Stimulated activated naive CD8-positive, alpha-beta T cell treated with anti-CD3 and anti-CD28 coated beads, Interleukin-15, Interleukin-2, amounts not matched to agents 100 ng/mL and 50 ng/mL, for 24 hours (primary cell): ENCODE measurements at regions not wholly inside any gene's neighbourhood (a gene's known extent, or its start where the extent isn't known, plus 50 kb on each side); places are given as distances from the start of the nearest gene placed in this dataset.

Experiments
- H3K27ac Mint-ChIP-seq: one replicate; pipeline ENCODE4 v1.8.0; 2021; ENCODE audit warnings: mild to moderate bottlenecking, mixed read lengths
- H3K27me3 Mint-ChIP-seq: one replicate; pipeline ENCODE4 v1.8.0; 2021; ENCODE audit warnings: mixed read lengths
- H3K36me3 Mint-ChIP-seq: one replicate; pipeline ENCODE4 v1.8.0; 2021; ENCODE audit warnings: low read depth, mixed read lengths
- H3K4me1 Mint-ChIP-seq: one replicate; pipeline ENCODE4 v1.8.0; 2021; ENCODE audit warnings: low read depth, mixed read lengths
- H3K4me3 Mint-ChIP-seq: one replicate; pipeline ENCODE4 v1.8.0; 2021; ENCODE audit warnings: mild to moderate bottlenecking, mixed read lengths
- H3K9me3 Mint-ChIP-seq: one replicate; pipeline ENCODE4 v1.8.0; 2021; ENCODE audit warnings: mixed read lengths

DNA sequence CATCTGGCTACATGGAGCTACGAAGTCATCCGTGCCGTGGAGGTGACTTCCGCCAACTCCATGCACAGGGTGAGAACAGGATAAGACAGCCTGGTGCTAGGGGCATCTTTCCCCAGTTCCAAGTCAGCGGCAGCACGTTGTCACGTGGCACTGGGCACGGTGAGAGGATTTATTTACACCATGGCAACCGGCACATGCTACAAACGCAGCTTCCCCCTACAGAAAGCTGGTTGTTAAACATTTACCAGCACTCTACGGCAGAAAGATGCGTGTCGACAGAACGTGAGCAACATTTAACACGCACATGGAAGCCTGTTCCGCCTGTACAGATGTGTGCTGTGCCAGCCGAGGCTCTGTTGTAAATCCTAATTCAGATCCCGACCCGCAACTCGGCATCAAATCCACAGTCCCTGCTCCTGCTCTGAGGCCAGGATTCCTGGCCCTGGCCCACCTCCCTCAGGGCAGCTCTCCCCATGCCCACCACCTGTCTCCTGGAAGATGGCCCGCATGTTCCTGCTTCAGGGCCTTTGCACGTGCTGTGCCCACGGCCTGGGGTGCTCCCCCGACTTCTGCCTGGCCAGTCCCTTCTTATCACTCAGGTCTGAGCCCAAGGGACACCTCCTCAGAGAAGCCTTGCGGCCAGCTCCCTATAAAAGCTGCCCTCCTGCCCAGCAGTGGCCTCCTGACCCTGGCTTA, 114.1 kb downstream of the RFLNA start:
- H3K27ac Mint-ChIP-seq, result no peak overlapping the region
- H3K9me3 Mint-ChIP-seq, result no peaks in the 10 kb centered on the region
- no peaks in the 10 kb centered on the region for H3K4me1 Mint-ChIP-seq
- H3K4me3 Mint-ChIP-seq, result no peak overlapping the region
- H3K27me3 Mint-ChIP-seq, result no peaks in the 10 kb centered on the region
- peaks cover 11% of the 10 kb centered on the region for H3K36me3 Mint-ChIP-seq

DNA sequence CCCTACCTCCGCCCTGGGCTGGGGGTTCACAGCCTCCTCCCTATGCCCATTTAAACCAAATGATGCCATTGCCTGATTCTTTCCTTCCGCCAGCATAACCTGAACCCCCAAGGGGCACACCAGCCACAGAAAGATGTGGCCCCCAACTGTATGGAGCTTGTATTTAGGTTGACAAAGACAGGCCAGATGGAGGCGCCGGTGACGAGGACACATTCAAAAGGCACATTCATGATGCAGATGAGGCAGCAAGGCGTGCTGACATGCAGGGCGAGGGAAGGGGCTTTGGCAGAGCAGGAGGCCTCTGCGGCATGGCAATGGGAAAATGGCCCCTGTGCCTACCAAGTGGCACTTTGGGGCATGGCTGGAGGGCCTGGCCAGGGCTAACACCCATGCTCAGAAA, 112.2 kb downstream of the RFLNA start:
- H3K27me3 Mint-ChIP-seq, result no peaks in the 10 kb centered on the region
- H3K27ac Mint-ChIP-seq, result no peak overlapping the region
- peaks cover 11% of the 10 kb centered on the region for H3K36me3 Mint-ChIP-seq
- no peak overlapping the region for H3K4me3 Mint-ChIP-seq
- H3K9me3 Mint-ChIP-seq, result no peaks in the 10 kb centered on the region
- H3K4me1 Mint-ChIP-seq, result no peaks in the 10 kb centered on the region

GRCh38 chr12:124406043-124406442, 111.2 kb downstream of the RFLNA start:
- Mint-ChIP-seq H3K27me3 (no peaks in the 10 kb centered on the region), H3K4me3 (no peak overlapping the region), H3K27ac (no peak overlapping the region), H3K36me3 (peaks cover 10% of the 10 kb centered on the region), H3K9me3 (no peaks in the 10 kb centered on the region), H3K4me1 (no peaks in the 10 kb centered on the region)

DNA sequence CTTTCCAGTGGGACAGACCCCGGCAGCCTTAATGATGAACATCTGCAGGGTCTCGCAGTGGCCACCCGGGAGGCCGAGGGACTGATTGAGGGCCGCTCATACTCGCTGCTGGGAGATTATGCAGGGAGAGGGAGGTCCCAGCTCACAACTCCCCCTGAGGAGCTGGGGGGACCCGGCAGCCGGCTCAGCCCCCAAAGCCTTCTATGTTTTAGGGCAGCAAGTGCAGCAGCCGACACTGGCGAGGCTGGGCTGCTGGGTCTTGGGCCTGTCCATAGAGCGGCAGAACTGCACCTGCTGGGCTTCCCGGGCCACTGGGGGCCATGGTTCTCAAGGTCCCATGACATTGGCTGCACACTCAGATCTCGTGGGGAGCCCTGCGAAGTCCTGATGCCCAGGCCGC, 110.7 kb downstream of the RFLNA start:
- H3K4me1 Mint-ChIP-seq, result no peaks in the 10 kb centered on the region
- no peaks in the 10 kb centered on the region for H3K27me3 Mint-ChIP-seq

DNA sequence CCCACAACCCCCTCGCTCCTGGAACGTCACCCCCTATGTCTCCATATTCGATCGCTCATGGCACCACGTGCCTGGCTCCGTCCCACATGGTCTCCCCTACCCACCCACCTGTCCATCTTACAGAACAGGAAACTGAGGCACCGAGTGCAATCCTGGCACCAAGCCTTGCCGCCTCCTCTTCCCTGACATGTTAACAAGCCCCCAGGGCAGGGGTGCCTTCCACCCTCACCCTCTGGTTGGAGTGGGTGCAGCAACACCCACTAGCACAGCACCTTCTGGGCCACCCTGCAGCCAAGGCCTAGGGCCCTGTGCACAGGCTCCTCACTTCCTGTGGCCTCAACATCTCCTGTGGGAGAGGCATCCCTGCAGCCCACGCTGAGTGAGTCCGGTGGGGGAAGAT, 110.3 kb downstream of the RFLNA start:
- Mint-ChIP-seq H3K4me1 (no peaks in the 10 kb centered on the region), H3K9me3 (no peaks in the 10 kb centered on the region), H3K27ac (no peak overlapping the region), H3K36me3 (peaks cover 13% of the 10 kb centered on the region), H3K4me3 (no peak overlapping the region), H3K27me3 (no peaks in the 10 kb centered on the region)

More for the DNA sequence above, 110.7 kb downstream of the RFLNA start:
- H3K4me3 Mint-ChIP-seq, result no peak overlapping the region
- H3K27ac Mint-ChIP-seq, result no peak overlapping the region
- H3K36me3 Mint-ChIP-seq, result peaks cover 9% of the 10 kb centered on the region
- no peaks in the 10 kb centered on the region for H3K9me3 Mint-ChIP-seq

GRCh38 chr12:124404162-124404784, 109.4 kb downstream of the RFLNA start:
- Mint-ChIP-seq H3K9me3 (no peaks in the 10 kb centered on the region), H3K4me1 (no peaks in the 10 kb centered on the region), H3K4me3 (no peak overlapping the region), H3K27ac (no peak overlapping the region), H3K36me3 (peaks cover 16% of the 10 kb centered on the region), H3K27me3 (no peaks in the 10 kb centered on the region)

GRCh38 chr12:124403273-124403672, 108.4 kb downstream of the RFLNA start:
- Mint-ChIP-seq H3K9me3 (no peaks in the 10 kb centered on the region), H3K27me3 (no peaks in the 10 kb centered on the region), H3K4me1 (no peaks in the 10 kb centered on the region), H3K4me3 (no peak overlapping the region), H3K36me3 (peaks cover 16% of the 10 kb centered on the region), H3K27ac (no peak overlapping the region)

DNA sequence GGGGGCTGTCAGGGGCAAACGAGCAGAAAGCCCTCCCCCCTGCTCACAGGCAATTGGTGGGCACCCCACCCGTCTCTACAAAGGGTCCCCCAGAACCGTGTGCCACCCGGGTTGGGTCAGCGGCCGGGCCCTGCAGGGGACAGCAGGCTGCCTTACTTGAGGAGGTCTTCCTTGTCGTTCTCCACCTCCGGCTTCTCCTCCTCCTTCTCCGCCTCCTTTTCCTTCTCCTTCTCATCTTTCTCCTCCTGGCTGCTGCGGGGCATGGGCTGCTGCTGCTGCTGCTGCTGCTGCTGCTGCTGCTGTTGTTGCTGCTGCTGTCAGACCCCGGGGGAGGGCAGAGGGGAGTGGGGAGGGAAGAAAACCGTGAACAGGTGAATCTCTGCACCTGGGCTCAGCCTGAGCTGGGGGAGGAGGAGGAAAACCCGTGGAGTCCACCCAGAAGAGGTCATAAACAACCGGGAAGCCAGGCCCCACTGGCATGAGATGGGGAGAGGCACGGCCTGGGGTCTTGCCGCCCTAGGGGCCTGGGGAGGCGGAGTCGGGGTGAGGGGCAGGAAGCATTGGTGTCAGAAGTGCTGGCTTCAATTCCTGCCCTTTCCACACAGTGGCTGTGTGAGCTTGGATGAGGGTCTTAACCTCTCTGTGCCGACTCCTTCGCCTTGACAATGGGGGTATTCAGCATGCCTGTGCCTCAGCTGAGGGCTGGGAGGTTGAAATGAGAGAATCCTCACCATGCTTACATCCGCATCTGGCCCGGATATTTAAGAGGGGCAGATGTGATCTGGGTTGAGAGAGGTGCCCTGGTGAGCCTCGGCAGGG, 107.6 kb downstream of the RFLNA start:
- H3K4me1 Mint-ChIP-seq, result no peaks in the 10 kb centered on the region
- peaks cover 16% of the 10 kb centered on the region for H3K36me3 Mint-ChIP-seq
- H3K27me3 Mint-ChIP-seq, result no peaks in the 10 kb centered on the region
- no peak overlapping the region for H3K4me3 Mint-ChIP-seq
- H3K27ac Mint-ChIP-seq, result no peak overlapping the region
- no peaks in the 10 kb centered on the region for H3K9me3 Mint-ChIP-seq

GRCh38 chr12:124401704-124402221, 106.9 kb downstream of the RFLNA start:
- Mint-ChIP-seq H3K4me3 (no peak overlapping the region), H3K27me3 (no peaks in the 10 kb centered on the region), H3K9me3 (no peaks in the 10 kb centered on the region), H3K36me3 (peaks cover 11% of the 10 kb centered on the region), H3K4me1 (no peaks in the 10 kb centered on the region), H3K27ac (no peak overlapping the region)

DNA sequence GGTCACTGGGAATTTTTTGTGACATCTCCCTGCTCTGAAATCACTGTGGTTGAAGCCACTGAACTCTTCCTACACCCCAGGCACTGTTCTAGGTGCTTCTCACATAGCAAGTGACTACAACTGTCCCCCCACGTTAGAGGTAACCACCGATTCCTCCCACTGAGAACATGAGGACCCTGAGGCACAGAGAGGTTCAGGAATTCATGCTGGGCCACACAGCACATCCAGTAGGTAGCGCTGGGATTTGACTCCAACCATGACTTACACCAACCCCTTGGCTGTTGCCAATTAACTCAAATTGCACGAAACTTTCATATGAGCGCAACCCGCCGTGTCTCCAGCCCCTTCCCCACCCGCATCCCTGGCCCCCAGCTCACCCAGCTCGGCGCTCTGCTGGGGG, 105.2 kb downstream of the RFLNA start:
- no peaks in the 10 kb centered on the region for H3K4me1 Mint-ChIP-seq
- no peak overlapping the region for H3K27ac Mint-ChIP-seq
- H3K9me3 Mint-ChIP-seq, result no peaks in the 10 kb centered on the region
- H3K27me3 Mint-ChIP-seq, result no peaks in the 10 kb centered on the region
- no peak overlapping the region for H3K4me3 Mint-ChIP-seq
- H3K36me3 Mint-ChIP-seq, result peaks cover 15% of the 10 kb centered on the region

DNA sequence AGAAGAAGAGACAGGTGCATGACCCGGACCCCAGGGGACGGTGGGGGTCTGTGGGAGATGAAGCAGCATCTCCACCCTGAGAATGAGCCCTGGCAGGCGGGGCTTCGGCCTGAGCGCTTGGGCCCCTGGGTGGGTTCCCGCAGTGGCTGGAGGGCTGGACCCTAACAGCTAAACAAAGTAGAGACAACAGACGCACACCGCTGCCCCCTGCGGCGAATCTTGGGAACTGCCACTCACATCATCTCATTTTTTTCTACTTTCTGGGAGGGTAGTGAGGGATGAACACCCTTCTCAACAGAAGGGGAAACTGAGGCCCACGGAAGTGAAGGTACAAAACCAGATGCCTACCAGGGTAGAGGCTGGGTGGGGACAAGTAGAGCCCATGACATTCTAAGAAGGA, 104.7 kb downstream of the RFLNA start:
- no peak overlapping the region for H3K27ac Mint-ChIP-seq
- no peak overlapping the region for H3K4me3 Mint-ChIP-seq
- H3K27me3 Mint-ChIP-seq, result no peaks in the 10 kb centered on the region
- H3K9me3 Mint-ChIP-seq, result no peaks in the 10 kb centered on the region
- H3K4me1 Mint-ChIP-seq, result no peaks in the 10 kb centered on the region
- peaks cover 15% of the 10 kb centered on the region for H3K36me3 Mint-ChIP-seq

GRCh38 chr12:124398578-124399227, 103.8 kb downstream of the RFLNA start:
- H3K27me3 Mint-ChIP-seq, result no peaks in the 10 kb centered on the region
- H3K27ac Mint-ChIP-seq, result no peak overlapping the region
- H3K4me3 Mint-ChIP-seq, result no peak overlapping the region
- no peaks in the 10 kb centered on the region for H3K4me1 Mint-ChIP-seq
- H3K36me3 Mint-ChIP-seq, result peaks cover 15% of the 10 kb centered on the region
- H3K9me3 Mint-ChIP-seq, result no peaks in the 10 kb centered on the region

DNA sequence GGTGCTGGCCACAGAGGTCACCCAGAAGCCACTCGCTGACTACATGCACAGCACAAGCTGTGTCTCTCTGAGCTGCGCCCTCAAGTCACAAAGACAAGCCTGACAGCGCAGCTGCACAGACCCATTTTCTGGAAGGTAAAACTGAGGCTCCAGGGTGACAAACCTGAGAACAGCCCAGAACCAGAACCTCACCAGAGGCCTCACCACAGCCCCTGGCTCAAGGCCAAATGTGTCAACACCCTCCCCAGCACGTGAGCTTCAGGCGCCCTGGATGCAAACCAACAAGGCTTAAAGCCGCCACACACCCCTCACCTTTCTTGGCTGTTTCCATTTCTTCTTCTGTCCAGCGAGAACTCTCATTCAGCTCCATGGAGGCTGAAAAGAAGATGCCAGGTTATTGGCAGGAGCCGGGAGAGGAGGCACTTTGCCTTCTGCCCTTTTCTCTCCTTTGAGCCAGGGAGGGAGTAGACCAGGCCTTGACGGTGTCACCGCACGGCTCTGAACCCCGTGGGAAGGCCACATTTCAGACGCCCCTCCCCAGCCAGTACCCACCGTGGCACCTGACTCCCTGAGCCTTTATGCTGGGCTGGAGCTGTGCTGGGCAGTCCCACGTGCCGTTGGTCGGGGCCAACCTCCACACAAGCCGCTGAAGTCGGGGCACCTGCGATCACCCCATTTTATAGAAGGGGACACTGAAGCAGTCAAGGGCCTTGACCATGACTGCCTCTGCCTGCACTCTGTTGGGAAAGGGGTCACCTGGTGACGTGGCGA, 103.1 kb downstream of the RFLNA start:
- H3K36me3 Mint-ChIP-seq, result peaks cover 15% of the 10 kb centered on the region

DNA sequence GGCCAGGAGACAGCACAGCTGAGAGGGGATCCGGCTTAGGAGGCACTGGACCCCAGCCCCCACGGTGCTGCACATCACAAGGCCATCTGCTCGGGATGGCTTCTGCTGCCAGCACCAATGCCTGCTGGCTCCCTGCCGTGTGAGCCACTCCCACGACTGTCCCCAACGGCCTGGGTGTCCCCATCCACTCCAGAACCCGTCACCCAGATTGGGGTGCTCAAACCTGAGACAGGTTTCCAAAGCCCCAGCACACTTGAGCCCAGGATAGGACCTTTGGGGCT, 102.4 kb downstream of the RFLNA start:
- H3K27me3 Mint-ChIP-seq, result no peaks in the 10 kb centered on the region
- H3K27ac Mint-ChIP-seq, result no peak overlapping the region
- peaks cover 15% of the 10 kb centered on the region for H3K36me3 Mint-ChIP-seq
- no peak overlapping the region for H3K4me3 Mint-ChIP-seq
- no peaks in the 10 kb centered on the region for H3K9me3 Mint-ChIP-seq
- H3K4me1 Mint-ChIP-seq, result peaks cover 5% of the 10 kb centered on the region

More for the DNA sequence above, 103.1 kb downstream of the RFLNA start:
- H3K27ac Mint-ChIP-seq, result no peak overlapping the region
- no peaks in the 10 kb centered on the region for H3K27me3 Mint-ChIP-seq
- no peaks in the 10 kb centered on the region for H3K9me3 Mint-ChIP-seq
- H3K4me1 Mint-ChIP-seq, result no peaks in the 10 kb centered on the region
- no peak overlapping the region for H3K4me3 Mint-ChIP-seq
